ENCODE measurements at regions not wholly inside any gene's neighbourhood (a gene's known extent, or its start where the extent isn't known, plus 50 kb on each side); places are given as distances from the start of the nearest gene placed in this dataset.

DNA sequence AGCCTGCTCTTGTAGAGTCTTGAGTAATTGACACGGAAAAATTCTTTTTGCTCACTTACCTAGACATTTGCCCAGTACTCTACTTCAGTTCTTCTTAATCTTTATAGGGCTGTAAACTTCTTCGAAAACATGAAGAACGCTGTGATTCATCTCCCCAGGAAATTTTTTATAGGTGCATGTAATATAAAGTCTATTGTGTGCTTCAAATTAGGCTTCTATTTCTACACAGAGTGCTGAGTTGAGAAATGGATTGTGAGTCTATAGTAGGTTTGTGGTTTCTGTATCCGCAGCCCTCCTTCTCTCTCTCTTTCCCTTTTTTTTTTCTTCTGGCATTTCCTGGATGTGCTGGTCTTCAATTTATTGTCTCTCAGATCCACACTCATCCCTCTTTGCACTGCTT lies 183.3 kb upstream of the DCBLD2 start:
- no peak for TF ChIP-seq POLR2A (IDR thresholded peaks at IDR 0.05)
- TF ChIP-seq CTCF (IDR thresholded peaks at IDR 0.05) = no peak
- no peak for TF ChIP-seq POLR2AphosphoS5 (IDR thresholded peaks at IDR 0.05)
- no peak for TF ChIP-seq EP300 (IDR thresholded peaks at IDR 0.05)

All from sigmoid colon (tissue), 4 donors.